HG03066 (cell line): ENCODE measurements at regions not wholly inside any gene's neighbourhood (a gene's known extent, or its start where the extent isn't known, plus 50 kb on each side); places are given as distances from the start of the nearest gene placed in this dataset.

Source experiments
- ATAC-seq: cut with Tn5 transposase; IDR thresholded peaks from one replicate; pipeline ENCODE4 v1.9.1; 2021; ENCODE audit warnings: low read depth; ENCODE audit not compliant: unreplicated experiment

- ATAC-seq: no peak
Observed at GRCh38 chr11:93074352-93074751, 104.9 kb downstream of the MTNR1B start.

- ATAC-seq: no peak
Observed at GRCh38 chr11:93075782-93076181, 106.3 kb downstream of the MTNR1B start.

GRCh38 chr11:93080146-93080759 lies 110.8 kb downstream of the MTNR1B start:
- no peak for ATAC-seq

- ATAC-seq: no peak
Observed at GRCh38 chr11:93081694-93082093, 112.2 kb downstream of the MTNR1B start.

GRCh38 chr11:93082900-93083299 lies 113.4 kb downstream of the MTNR1B start:
- ATAC-seq: no peak

GRCh38 chr11:93084727-93085505 lies 112.9 kb downstream of the SLC36A4 start:
- no peak for ATAC-seq

- peak; percentile 68 for ATAC-seq
Observed at GRCh38 chr11:93089474-93090102, 108.2 kb downstream of the SLC36A4 start.
